ENCODE measurements at regions not wholly inside any gene's neighbourhood (a gene's known extent, or its start where the extent isn't known, plus 50 kb on each side); places are given as distances from the start of the nearest gene placed in this dataset.

DNA sequence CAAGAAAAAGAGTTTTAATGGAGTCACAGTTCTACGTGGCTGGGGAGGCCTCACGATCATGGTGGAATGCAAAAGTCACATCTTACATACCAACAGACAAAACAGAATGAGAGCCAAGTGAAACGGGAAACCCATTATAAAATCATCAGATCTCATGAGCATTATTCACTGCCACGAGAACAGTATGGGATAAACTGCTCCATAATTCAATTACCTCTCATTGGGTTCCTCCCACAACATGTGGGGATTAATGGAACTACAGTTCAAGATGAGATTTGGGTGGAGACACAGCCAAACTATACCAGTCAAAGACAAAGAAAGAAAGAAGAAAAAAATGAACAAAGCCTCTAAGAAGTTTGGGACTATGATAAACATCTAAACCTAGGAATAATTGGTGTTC lies 158.9 kb downstream of the GC start:
- POLR2A ChIA-PET (ENCODE audit: unreplicated experiment) = no interaction called here

More for the DNA sequence above, 158.9 kb downstream of the GC start:
- H3K27me3 ChIP-seq (ENCODE audit: insufficient read depth, low read depth) = no peaks in the 10 kb centered on the region
- TF ChIP-seq, protein P1, sequence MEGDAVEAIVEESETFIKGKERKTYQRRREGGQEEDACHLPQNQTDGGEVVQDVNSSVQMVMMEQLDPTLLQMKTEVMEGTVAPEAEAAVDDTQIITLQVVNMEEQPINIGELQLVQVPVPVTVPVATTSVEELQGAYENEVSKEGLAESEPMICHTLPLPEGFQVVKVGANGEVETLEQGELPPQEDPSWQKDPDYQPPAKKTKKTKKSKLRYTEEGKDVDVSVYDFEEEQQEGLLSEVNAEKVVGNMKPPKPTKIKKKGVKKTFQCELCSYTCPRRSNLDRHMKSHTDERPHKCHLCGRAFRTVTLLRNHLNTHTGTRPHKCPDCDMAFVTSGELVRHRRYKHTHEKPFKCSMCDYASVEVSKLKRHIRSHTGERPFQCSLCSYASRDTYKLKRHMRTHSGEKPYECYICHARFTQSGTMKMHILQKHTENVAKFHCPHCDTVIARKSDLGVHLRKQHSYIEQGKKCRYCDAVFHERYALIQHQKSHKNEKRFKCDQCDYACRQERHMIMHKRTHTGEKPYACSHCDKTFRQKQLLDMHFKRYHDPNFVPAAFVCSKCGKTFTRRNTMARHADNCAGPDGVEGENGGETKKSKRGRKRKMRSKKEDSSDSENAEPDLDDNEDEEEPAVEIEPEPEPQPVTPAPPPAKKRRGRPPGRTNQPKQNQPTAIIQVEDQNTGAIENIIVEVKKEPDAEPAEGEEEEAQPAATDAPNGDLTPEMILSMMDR (conservative IDR thresholded peaks at IDR 0.05) = no peak
- no peak for TF ChIP-seq EZH2 (IDR thresholded peaks at IDR 0.05; ENCODE audit: low read depth)
- no peaks in the 10 kb centered on the region for H3K9me3 ChIP-seq (ENCODE audit: insufficient read depth, low read depth)
- intact Hi-C loops (cut with micrococcal nuclease; ENCODE audit: unreplicated experiment) = no loop called here
- H3K4me3 ChIP-seq = no peak overlapping the region
- no peaks in the 10 kb centered on the region for H3K79me2 ChIP-seq (ENCODE audit: low read depth)
- H3K9me2 ChIP-seq (ENCODE audit: insufficient read depth) = no peaks in the 10 kb centered on the region
- no peak overlapping the region for H2AFZ ChIP-seq
- no peaks in the 10 kb centered on the region for H3K36me3 ChIP-seq (ENCODE audit: low read depth)
- BruUV-seq (replicated peaks) = no TSS peak
- H3K4me2 ChIP-seq = no peak overlapping the region
- H3K27ac ChIP-seq = no peak overlapping the region
- DNase-seq = no peak
- no peaks in the 10 kb centered on the region for H3K4me1 ChIP-seq (replicated peaks; ENCODE audit: insufficient read depth)
- CTCF ChIA-PET = no interaction called here
- H3F3A ChIP-seq (ENCODE audit: insufficient read depth, low read depth) = no peaks in the 10 kb centered on the region
- H4K20me1 ChIP-seq (ENCODE audit: insufficient read depth) = no peaks in the 10 kb centered on the region

Measured in PC-9 (cell line).